ENCODE measurements at regions not wholly inside any gene's neighbourhood (a gene's known extent, or its start where the extent isn't known, plus 50 kb on each side); places are given as distances from the start of the nearest gene placed in this dataset.

- no peak for TF ChIP-seq POLR2A (conservative IDR thresholded peaks at IDR 0.05)
- TF ChIP-seq FOXP4 (CRISPR knock-in tag; IDR thresholded peaks at IDR 0.05; ENCODE audit: borderline replicate concordance): no peak
- no peak for TF ChIP-seq ATF1 (CRISPR knock-in tag; IDR thresholded peaks at IDR 0.05)
- TF ChIP-seq ATF1 (tag; IDR thresholded peaks at IDR 0.05): no peak
- TF ChIP-seq FOXJ3 (CRISPR knock-in tag; IDR thresholded peaks at IDR 0.05): no peak
- TF ChIP-seq SRF (CRISPR knock-in tag; IDR thresholded peaks at IDR 0.05): no peak
- TF ChIP-seq ZNF232 (CRISPR knock-in tag; IDR thresholded peaks at IDR 0.05): no peak
- TF ChIP-seq USF2 (CRISPR knock-in tag; IDR thresholded peaks at IDR 0.05): no peak
- no peak for TF ChIP-seq NR2C2 (CRISPR knock-in tag; IDR thresholded peaks at IDR 0.05)
- no peak for TF ChIP-seq NR2C2 (tag; IDR thresholded peaks at IDR 0.05)
- TF ChIP-seq, protein P1, sequence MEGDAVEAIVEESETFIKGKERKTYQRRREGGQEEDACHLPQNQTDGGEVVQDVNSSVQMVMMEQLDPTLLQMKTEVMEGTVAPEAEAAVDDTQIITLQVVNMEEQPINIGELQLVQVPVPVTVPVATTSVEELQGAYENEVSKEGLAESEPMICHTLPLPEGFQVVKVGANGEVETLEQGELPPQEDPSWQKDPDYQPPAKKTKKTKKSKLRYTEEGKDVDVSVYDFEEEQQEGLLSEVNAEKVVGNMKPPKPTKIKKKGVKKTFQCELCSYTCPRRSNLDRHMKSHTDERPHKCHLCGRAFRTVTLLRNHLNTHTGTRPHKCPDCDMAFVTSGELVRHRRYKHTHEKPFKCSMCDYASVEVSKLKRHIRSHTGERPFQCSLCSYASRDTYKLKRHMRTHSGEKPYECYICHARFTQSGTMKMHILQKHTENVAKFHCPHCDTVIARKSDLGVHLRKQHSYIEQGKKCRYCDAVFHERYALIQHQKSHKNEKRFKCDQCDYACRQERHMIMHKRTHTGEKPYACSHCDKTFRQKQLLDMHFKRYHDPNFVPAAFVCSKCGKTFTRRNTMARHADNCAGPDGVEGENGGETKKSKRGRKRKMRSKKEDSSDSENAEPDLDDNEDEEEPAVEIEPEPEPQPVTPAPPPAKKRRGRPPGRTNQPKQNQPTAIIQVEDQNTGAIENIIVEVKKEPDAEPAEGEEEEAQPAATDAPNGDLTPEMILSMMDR (IDR thresholded peaks at IDR 0.05 in 2 of 3, conservative IDR thresholded peaks at IDR 0.05 in 1 of 3; ENCODE audit: insufficient read depth in 2 of 3, low read depth in 1 of 3, low read length in 3 of 3): no peak
- TF ChIP-seq RNF2 (IDR thresholded peaks at IDR 0.05): no peak
- TF ChIP-seq, protein P2, sequence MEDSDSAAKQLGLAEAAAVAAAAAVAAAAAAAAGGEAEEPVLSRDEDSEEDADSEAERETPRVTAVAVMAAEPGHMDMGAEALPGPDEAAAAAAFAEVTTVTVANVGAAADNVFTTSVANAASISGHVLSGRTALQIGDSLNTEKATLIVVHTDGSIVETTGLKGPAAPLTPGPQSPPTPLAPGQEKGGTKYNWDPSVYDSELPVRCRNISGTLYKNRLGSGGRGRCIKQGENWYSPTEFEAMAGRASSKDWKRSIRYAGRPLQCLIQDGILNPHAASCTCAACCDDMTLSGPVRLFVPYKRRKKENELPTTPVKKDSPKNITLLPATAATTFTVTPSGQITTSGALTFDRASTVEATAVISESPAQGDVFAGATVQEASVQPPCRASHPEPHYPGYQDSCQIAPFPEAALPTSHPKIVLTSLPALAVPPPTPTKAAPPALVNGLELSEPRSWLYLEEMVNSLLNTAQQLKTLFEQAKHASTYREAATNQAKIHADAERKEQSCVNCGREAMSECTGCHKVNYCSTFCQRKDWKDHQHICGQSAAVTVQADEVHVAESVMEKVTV (CRISPR knock-in tag; IDR thresholded peaks at IDR 0.05): no peak
- no peak for TF ChIP-seq HDAC1 (IDR thresholded peaks at IDR 0.05)
- no peak for TF ChIP-seq STAT5B (CRISPR knock-in tag; IDR thresholded peaks at IDR 0.05)
- TF ChIP-seq, protein P3, sequence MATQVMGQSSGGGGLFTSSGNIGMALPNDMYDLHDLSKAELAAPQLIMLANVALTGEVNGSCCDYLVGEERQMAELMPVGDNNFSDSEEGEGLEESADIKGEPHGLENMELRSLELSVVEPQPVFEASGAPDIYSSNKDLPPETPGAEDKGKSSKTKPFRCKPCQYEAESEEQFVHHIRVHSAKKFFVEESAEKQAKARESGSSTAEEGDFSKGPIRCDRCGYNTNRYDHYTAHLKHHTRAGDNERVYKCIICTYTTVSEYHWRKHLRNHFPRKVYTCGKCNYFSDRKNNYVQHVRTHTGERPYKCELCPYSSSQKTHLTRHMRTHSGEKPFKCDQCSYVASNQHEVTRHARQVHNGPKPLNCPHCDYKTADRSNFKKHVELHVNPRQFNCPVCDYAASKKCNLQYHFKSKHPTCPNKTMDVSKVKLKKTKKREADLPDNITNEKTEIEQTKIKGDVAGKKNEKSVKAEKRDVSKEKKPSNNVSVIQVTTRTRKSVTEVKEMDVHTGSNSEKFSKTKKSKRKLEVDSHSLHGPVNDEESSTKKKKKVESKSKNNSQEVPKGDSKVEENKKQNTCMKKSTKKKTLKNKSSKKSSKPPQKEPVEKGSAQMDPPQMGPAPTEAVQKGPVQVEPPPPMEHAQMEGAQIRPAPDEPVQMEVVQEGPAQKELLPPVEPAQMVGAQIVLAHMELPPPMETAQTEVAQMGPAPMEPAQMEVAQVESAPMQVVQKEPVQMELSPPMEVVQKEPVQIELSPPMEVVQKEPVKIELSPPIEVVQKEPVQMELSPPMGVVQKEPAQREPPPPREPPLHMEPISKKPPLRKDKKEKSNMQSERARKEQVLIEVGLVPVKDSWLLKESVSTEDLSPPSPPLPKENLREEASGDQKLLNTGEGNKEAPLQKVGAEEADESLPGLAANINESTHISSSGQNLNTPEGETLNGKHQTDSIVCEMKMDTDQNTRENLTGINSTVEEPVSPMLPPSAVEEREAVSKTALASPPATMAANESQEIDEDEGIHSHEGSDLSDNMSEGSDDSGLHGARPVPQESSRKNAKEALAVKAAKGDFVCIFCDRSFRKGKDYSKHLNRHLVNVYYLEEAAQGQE (IDR thresholded peaks at IDR 0.05; ENCODE audit: borderline replicate concordance): no peak
- TF ChIP-seq, protein P3 (CRISPR knock-in tag; IDR thresholded peaks at IDR 0.05; ENCODE audit: low read depth): no peak
Measured at GRCh38 chr15:70167155-70167554, 69.4 kb upstream of the TLE3 start.
